H1 (cell line): ENCODE measurements at regions not wholly inside any gene's neighbourhood (a gene's known extent, or its start where the extent isn't known, plus 50 kb on each side); places are given as distances from the start of the nearest gene placed in this dataset.

Experiments
- E2F6 ChIP-seq: IDR thresholded peaks from 2 replicates; pipeline ENCODE4 v1.6.1; 2012; ENCODE audit warnings: inconsistent platforms
- RBBP5 ChIP-seq: IDR thresholded peaks from 2 replicates; pipeline ENCODE4 v1.7.1; 2012; ENCODE audit warnings: low read depth, mild to moderate bottlenecking, inconsistent platforms, low read length, moderate library complexity, borderline replicate concordance

GRCh38 chr15:69587723-69588426 lies 135.3 kb downstream of the RPLP1 start (continued):
- TF ChIP-seq RBBP5 (no peak), E2F6 (no peak)
